Peyer's patch (tissue), 4 donors: ENCODE measurements at regions not wholly inside any gene's neighbourhood (a gene's known extent, or its start where the extent isn't known, plus 50 kb on each side); places are given as distances from the start of the nearest gene placed in this dataset.
"Not testable (repeated sequence)": the region's sequence is repeated elsewhere in the genome, so short reads cannot be mapped to it uniquely, and the experiment has no call there.

Experiments used
- DNase-seq, 3 donors: peaks; one replicate each; pipeline ENCODE4 v3.0.0-alpha.2; 2017 to 2019
- H3K27ac ChIP-seq, 4 donors: fragments of 200-600 bp; sonication (generic); one replicate each; pipeline ENCODE4 v1.5.1; 2016 to 2019
- H3K27me3 ChIP-seq, 2 donors: fragments of 200-600 bp; sonication (generic); one replicate each; pipeline ENCODE4 v1.5.1; 2019
- H3K36me3 ChIP-seq, 3 donors: fragments of 200-600 bp; sonication (generic); one replicate each; pipeline ENCODE4 v1.5.1; 2016 to 2019
- H3K4me1 ChIP-seq, 4 donors: fragments of 200-600 bp; sonication (generic); one replicate each; pipeline ENCODE4 v1.5.1; 2016 to 2019
- H3K4me3 ChIP-seq, 4 donors: fragments of 200-600 bp; sonication (generic); 1 replicate in 3 of 4; 2 replicates in 1 of 4; pipeline ENCODE4 v1.5.1; 2016 to 2019; ENCODE audit warnings: mild to moderate bottlenecking in 1 of 4
- H3K9me3 ChIP-seq, 4 donors: fragments of 200-600 bp; sonication (generic); one replicate each; pipeline ENCODE4 v1.5.1; 2016 to 2019; ENCODE audit warnings: mild to moderate bottlenecking in 1 of 4
- CTCF ChIP-seq, 6 experiments: fragments of 450-650 bp in 4 of 6; fragments of 200-600 bp in 2 of 6; sonication (generic) in 1 of 6; IDR thresholded peaks; one replicate each; pipeline ENCODE4 v1.5.1; 2017 to 2019; ENCODE audit warnings: antibody characterized with exemption in 6 of 6, mild to moderate bottlenecking in 3 of 6, moderate library complexity in 1 of 6
- POLR2A ChIP-seq, 2 donors: fragments of 450-650 bp; IDR thresholded peaks; one replicate each; pipeline ENCODE4 v1.5.1; 2017; ENCODE audit warnings: antibody characterized with exemption in 2 of 2, mild to moderate bottlenecking in 2 of 2, moderate library complexity in 2 of 2

DNA sequence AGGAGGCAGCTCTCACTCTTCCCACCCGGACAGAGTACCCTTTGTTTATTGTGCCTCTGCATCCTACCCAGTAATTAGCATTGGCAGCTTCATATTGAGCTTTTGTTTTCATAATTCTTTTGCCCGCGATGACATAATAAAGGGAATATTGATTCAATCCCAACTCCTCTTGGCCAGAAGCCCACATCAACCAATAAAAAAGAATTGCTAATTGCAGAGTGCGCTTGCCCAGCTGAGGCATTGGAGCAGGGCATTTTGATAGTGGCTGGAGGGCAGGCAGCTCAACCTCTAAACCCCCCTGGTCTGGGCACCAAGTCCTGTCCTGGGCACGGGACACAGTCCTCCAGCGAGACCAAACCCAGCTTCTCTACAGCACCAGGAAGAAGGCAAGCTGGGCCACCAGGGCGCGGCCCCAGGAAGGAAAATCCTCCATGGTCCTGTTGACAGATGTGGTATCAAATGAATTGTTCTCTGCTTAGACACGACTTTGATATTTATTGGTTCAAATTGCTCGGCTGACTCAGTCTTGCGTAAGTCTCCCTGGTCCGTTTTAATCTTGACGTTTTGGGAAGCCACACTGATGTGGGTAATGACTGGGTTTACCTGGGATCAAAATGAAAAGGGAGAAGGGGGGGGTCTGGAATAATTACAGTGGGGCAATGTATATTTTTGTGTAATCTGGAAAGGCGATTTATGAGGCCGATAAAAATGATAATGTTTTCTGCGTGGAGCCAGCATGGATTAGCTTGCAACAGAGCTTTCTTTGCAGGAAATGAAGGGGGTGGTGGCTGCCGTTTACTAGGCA is 220.7 kb upstream of the MSX2 start:
- peak in 2 of 3 donors; percentile 74 to 83 for DNase-seq
- H3K27me3 ChIP-seq: no peaks in the 10 kb centered on the region

GRCh38 chr5:174504266-174504726 is 220.1 kb upstream of the MSX2 start:
- Histone ChIP-seq H3K9me3 (no peaks in the 10 kb centered on the region), H3K36me3 (no peaks in the 10 kb centered on the region), H3K27me3 (no peaks in the 10 kb centered on the region), H3K4me3 (peak overlapping the region in 1 of 4 donors; percentile 20), H3K4me1 (peaks cover 0 to 26% (median 0%) of the 10 kb centered on the region in 4 donors), H3K27ac (peak overlapping the region in 2 of 4 donors; percentile 22 to 80)
- no peak for DNase-seq
- no peak for TF ChIP-seq POLR2A (IDR thresholded peaks at IDR 0.05)
- TF ChIP-seq CTCF (IDR thresholded peaks at IDR 0.05): no peak

More for the DNA sequence above, 220.7 kb upstream of the MSX2 start:
- Histone ChIP-seq H3K27ac (peak overlapping the region in 3 of 4 donors; percentile 22 to 80 (median 65)), H3K9me3 (no peaks in the 10 kb centered on the region), H3K4me1 (peaks cover 0 to 31% (median 0%) of the 10 kb centered on the region in 4 donors), H3K4me3 (peak overlapping the region in 1 of 4 donors; percentile 20), H3K36me3 (no peaks in the 10 kb centered on the region)
- TF ChIP-seq POLR2A (IDR thresholded peaks at IDR 0.05): no peak
- TF ChIP-seq CTCF (IDR thresholded peaks at IDR 0.05): no peak

GRCh38 chr5:174505621-174506020 is 218.8 kb upstream of the MSX2 start:
- TF ChIP-seq CTCF (IDR thresholded peaks at IDR 0.05) (no peak), POLR2A (IDR thresholded peaks at IDR 0.05) (no peak)
- Histone ChIP-seq H3K27me3 (no peaks in the 10 kb centered on the region), H3K4me3 (no peak overlapping the region), H3K4me1 (peaks cover 0 to 26% (median 0%) of the 10 kb centered on the region in 4 donors), H3K36me3 (no peaks in the 10 kb centered on the region), H3K27ac (no peak overlapping the region), H3K9me3 (no peaks in the 10 kb centered on the region)
- DNase-seq: no peak

DNA sequence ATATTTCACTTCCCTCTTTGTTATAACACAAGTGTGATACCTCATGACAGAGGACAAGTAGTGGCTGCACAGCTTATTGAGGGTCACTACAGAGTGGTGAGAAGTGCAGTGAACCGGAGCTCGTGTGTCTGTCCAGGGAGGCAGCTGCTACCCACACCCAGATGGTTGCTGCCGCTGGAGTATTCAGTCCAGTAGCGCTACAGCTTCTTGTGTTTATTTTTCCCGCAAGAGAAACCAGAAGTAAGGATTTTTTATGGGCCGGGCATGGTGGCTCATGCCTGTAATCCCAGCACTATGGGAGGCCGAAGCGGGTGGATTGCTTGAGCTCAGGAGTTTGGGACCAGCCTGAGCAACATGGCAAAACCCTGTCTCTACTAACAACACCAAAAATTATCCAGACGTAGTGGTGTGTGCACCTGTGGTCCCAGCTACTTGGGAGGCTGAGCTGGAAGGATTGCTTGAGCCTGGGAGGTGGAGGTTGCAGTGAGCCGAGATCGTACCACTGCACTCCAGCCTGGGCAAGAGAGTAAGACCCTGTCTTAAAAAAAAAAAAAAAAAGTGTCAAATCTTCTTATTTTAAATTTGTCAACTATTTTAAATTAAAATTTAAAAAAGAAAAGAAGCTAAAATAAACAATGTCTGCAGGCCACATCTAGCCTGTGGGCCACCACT is 213.5 kb upstream of the MSX2 start:
- not testable (repeated sequence) for H3K27ac ChIP-seq

DNA sequence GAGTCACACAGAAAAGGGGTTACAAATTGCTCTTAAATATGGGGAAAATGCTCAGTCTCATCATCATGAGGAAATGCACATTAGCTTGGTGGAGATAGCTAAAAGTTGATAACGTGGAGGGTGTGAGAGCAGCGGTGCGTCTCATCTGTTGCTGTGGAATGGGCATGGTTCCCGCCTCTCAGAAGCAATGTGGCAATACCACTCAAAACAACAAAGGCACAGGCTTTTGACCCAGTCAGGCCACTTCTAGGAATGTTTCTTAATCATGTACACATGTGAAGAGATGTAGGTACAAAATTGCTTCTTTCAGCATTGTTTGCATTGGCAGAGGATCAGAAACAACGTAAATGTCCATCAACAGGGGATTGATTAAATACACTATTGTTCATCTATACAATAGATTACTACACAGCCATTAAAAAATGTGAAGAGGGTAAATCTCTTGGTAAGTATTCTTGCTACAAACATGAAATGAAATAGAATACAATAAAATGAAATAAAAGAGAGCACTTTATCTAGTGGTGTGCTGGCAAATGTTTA is 212.6 kb upstream of the MSX2 start:
- no peaks in the 10 kb centered on the region for H3K36me3 ChIP-seq
- H3K4me3 ChIP-seq: no peak overlapping the region
- H3K9me3 ChIP-seq: no peaks in the 10 kb centered on the region
- TF ChIP-seq POLR2A (IDR thresholded peaks at IDR 0.05) (no peak), CTCF (IDR thresholded peaks at IDR 0.05) (no peak)
- DNase-seq: no peak
- no peaks in the 10 kb centered on the region for H3K27me3 ChIP-seq
- no peak overlapping the region for H3K27ac ChIP-seq
- H3K4me1 ChIP-seq: no peaks in the 10 kb centered on the region

More for the DNA sequence above, 213.5 kb upstream of the MSX2 start:
- H3K4me3 ChIP-seq, H3K27me3 ChIP-seq, H3K9me3 ChIP-seq, DNase-seq, H3K36me3 ChIP-seq, H3K4me1 ChIP-seq: not testable (repeated sequence)

DNA sequence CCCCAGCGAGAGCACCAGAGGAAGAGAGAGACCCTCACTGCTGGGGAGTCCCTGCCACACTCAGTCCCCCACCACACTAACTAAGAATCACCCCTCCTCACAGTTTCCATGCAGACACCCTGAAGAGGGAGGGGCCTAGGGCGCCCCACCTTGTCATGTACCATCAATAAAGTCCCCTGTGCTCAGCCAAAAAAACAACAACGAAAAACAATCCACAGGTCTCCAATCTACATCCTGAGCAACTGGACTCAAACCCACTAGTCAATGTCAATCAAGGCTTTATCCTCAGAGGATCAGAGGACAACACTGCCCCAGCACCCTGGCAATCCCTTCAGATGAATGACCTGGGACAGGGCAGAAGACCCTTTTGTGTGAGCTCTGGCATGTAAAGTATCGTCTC is 210.1 kb upstream of the MSX2 start:
- H3K27me3 ChIP-seq: no peaks in the 10 kb centered on the region
- no peak overlapping the region for H3K4me3 ChIP-seq
- H3K9me3 ChIP-seq: no peaks in the 10 kb centered on the region
- no peak for TF ChIP-seq CTCF (IDR thresholded peaks at IDR 0.05)
- no peak for TF ChIP-seq POLR2A (IDR thresholded peaks at IDR 0.05)
- H3K4me1 ChIP-seq: no peaks in the 10 kb centered on the region
- DNase-seq: no peak
- H3K27ac ChIP-seq: no peak overlapping the region
- H3K36me3 ChIP-seq: no peaks in the 10 kb centered on the region
